NCI-H1417 (cell line): ENCODE measurements at regions not wholly inside any gene's neighbourhood (a gene's known extent, or its start where the extent isn't known, plus 50 kb on each side); places are given as distances from the start of the nearest gene placed in this dataset.
"Not testable (repeated sequence)": the region's sequence is repeated elsewhere in the genome, so short reads cannot be mapped to it uniquely, and the experiment has no call there.

Source experiments
- DNase-seq, 3 experiments: peaks; one replicate each; lab custom pipeline; 2025; lab: John Stamatoyannopoulos, UW

GRCh38 chr5:86228147-86228546 is 389.6 kb upstream of the COX7C start:
- DNase-seq, result no peak

- peak in 1 of 3 experiments; percentile 50 for DNase-seq
Observed at GRCh38 chr5:86232246-86232645, 385.5 kb upstream of the COX7C start.

GRCh38 chr5:86244153-86244552 is 373.6 kb upstream of the COX7C start:
- DNase-seq, result no peak

GRCh38 chr5:86257871-86258270 is 359.9 kb upstream of the COX7C start:
- no peak for DNase-seq

GRCh38 chr5:86284400-86285190 is 333.1 kb upstream of the COX7C start:
- DNase-seq, result not testable (repeated sequence)

DNA sequence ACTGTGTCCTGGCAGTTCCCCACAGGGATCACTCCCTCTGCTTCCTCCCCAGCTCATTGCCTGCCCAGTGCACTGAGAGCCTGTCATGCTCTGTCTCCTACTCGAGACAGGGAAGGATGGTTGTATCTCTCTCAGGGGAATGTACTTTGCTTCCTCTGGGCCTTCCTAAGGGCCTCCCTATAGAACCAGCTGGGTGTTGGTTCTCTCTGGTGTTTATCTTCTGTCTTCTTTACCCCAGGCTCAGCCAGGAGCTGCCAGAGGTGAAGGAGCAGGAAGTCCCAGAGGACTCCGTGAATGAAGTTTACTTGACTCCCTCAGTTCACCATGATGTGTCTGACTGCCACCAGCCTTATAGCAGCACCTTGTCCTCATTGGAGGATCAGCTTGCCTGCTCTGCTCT is 330.3 kb upstream of the COX7C start:
- not testable (repeated sequence) for DNase-seq

GRCh38 chr5:86289786-86290185 is 328.0 kb upstream of the COX7C start:
- DNase-seq, result not testable (repeated sequence)

GRCh38 chr5:86292811-86293210 is 324.9 kb upstream of the COX7C start:
- DNase-seq, result not testable (repeated sequence)

- DNase-seq, result not testable (repeated sequence)
Observed at GRCh38 chr5:86302643-86303042, 315.1 kb upstream of the COX7C start.

- DNase-seq, result peak in 2 of 3 experiments; percentile 2 to 41
Observed at GRCh38 chr5:86305050-86305449, 312.7 kb upstream of the COX7C start.

- DNase-seq, result no peak
Observed at GRCh38 chr5:86314951-86315350, 302.8 kb upstream of the COX7C start.

DNA sequence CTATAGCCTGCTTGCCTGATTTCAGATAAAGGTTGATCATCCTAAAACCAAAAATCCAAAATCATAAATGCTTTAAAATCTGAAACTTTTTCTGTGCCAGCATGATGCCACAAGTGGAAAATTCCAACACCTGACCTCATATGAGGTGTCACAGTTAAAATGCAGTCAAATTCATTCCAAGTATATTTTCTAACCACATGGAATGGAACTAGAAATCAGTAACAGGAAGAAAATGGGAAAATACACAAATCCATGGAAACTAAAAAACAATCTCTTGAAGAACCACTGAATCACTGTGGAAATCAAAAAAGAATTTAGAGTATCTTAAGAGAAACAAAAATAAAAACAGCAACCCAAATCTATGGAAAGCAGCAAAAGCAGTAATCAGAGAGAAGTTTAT is 297.5 kb upstream of the COX7C start:
- DNase-seq, result no peak

DNA sequence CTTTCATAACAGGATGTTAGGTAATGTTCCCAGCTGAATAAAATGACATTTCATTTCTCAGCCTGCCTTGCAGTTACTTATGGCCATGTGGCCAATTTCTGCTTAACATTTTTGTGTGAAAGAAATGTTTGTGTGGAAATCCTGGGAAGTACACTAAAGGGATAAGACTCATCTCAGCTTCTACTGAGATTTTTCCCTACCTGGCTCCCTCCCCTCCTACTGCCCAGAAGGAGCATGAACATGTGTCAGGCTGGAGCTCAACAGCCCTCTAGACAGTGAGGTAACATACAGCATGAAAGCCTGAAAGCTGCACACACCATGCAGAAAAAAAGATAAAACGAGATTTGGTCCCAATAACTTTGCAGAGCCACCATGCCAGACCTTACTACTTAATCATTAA is 288.4 kb upstream of the COX7C start:
- DNase-seq, result no peak

GRCh38 chr5:86330736-86331135 is 287.0 kb upstream of the COX7C start:
- no peak for DNase-seq

DNA sequence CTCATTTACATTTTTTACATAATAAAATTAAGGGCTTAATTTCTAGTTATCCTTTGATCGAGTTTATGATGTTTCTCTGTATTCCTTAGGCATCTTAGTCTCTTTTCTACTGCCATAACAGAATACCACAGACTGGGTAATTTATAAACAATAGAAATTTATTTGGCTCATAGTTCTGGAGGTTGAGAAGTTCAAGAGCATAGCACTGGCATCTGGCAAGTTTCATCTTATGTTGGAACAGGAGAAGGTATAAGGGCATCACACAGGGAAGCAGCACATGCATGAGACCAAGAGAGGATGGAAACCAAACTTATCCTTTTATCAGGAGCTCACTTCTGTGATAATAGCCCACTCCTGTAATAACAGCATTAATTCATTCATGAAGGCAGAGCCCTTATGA is 284.9 kb upstream of the COX7C start:
- DNase-seq, result no peak

DNA sequence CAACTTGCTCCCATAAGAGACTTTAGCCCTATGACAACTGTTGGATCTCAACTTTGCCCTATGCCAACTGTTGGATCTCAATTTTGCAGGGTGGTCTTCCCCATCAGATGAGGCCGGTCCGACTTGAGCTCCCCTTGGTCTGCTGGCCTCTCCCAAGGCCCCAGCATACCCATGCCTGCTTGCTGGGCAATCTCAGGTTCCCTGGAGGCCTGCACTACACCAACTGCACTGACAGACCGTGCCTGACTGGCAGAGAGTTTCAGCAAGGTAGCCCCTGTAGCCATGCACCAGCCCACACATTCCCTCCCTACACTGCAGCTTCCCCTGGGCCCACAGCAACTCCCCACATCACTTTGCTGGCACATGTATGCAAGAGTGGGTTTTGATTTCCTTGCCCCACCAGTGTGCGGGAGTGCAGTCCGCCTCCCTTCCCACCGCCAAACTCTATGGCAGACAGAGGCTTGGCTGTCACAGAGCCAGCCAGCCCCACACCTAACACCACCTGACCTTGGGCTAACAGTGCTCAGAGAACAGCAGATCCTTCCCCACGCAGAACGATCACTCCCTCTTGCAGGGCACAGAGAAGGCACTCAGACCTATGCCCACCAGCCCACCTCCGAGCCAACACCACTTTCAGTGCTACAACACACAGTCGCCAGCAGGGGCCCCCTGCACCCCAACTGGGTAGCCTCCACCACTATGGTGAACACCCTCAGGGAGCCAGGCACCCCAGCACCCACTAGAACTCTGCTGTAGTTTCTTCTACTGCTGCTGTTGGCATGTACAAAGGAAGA is 279.9 kb upstream of the COX7C start:
- DNase-seq, result no peak

- DNase-seq, result no peak
Observed at GRCh38 chr5:86354664-86355063, 263.1 kb upstream of the COX7C start.

- DNase-seq, result no peak
Observed at GRCh38 chr5:86360801-86361200, 256.9 kb upstream of the COX7C start.

DNA sequence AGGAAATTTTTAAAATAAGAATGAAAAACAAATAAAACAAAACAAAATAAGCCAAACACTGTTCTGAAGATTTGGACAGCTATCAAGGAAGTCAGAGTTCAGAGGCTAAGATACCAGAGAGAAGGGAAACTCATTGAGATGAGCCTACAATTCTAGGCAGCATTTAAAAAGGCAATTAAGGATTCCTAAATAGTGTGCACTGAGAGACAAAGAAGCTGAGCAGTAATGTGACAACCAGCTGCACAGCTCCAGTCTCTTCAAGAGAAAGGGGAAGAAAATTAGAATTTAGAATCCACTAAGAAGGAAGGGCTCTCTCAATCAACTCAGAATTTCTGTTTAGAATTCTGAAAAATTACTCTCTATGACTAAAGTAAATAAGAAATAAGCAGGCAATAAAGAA is 246.7 kb upstream of the COX7C start:
- peak in 1 of 3 experiments; percentile 17 for DNase-seq

DNA sequence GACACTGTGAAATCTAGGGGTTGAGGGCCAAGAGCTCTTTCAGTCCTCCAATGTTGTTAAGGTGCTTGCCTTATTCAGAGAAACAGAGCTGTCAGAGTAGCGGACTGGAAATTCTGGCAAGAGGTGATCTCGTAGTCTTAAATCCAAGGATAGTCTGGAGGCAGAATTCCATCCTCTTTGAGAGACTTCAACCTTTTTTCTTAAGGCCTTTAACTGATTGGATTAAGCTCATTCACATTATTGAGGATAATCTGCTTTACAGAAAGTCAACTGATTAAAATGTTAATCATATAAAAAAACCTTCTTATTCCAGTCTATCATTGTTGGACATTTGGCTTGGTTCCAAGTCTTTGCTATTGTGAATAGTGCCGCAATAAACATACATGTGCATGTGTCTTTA is 243.1 kb upstream of the COX7C start:
- peak in 1 of 3 experiments; percentile 12 for DNase-seq

GRCh38 chr5:86376214-86376613 is 241.5 kb upstream of the COX7C start:
- no peak for DNase-seq

GRCh38 chr5:86403190-86403589 is 214.6 kb upstream of the COX7C start:
- DNase-seq, result no peak

- no peak for DNase-seq
Observed at GRCh38 chr5:86404256-86404655, 213.5 kb upstream of the COX7C start.
